ENCODE measurements at regions not wholly inside any gene's neighbourhood (a gene's known extent, or its start where the extent isn't known, plus 50 kb on each side); places are given as distances from the start of the nearest gene placed in this dataset.

DNA sequence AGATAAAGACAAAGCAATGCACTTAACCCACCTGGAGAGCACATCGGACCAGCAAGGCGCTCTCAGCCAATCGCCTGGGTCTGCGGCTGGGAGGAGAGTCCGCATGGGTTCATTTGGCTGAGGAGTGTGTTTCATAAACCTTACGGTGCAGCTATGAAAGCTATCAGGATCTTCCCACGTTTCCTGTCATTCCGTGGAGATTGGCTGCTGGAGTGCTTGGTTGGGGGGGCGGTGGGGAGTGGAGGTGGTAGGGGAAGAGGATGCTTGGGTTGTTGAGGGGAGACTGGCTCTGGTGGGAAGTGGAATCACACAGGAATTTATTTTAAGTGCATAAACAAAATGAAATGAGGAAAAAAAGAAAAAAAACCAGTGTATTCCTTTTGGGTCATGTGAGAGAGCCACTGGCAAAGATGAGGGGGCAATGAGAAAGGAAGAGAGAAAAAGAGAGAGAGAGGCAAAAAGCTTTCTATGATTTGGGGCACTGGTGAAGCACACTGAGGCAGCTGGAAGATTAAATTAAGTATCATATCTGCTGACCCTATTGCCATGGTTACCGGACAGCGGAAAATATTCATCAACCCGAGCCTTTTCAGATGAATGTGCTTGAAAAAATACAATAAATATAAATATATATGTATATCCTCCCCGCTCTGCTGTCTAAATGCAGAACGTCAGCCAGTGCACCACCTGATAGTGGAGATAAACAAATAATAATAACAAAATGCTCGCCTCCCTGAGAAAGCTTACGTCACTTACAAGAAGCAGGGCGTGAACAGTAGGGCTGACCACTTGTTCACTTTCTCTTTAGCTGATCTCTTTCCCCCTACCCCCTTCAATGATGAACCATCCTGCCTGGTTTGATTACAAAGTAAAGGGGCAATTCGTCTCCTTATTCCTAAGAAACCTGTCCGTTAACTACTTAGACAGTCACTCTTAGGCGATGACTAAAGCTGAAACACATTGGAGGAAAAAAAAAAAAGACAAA is 457.0 kb upstream of the ZFHX3 start:
- Histone ChIP-seq H4K20me1 (ENCODE audit: insufficient read depth) (no peaks in the 10 kb centered on the region), H3K9me3 (ENCODE audit: control insufficient read depth in 1 of 2, insufficient read depth in 1 of 2, low read depth in 1 of 2, low read length in 2 of 2) (no peaks in the 10 kb centered on the region), H3K27me3 (ENCODE audit: insufficient read depth, low read length) (peaks cover 41% of the 10 kb centered on the region), H3K4me3 (replicated peaks in 1 of 2; ENCODE audit: low read depth in 1 of 2, low read length in 2 of 2) (no peak overlapping the region), H2AFZ (ENCODE audit: low read depth, low read length, poor library complexity, severe bottlenecking) (no peak overlapping the region), H3K9me2 (ENCODE audit: insufficient read depth) (no peaks in the 10 kb centered on the region), H3K36me3 (ENCODE audit: control insufficient read depth in 1 of 2, insufficient read depth in 2 of 2, low read length in 2 of 2) (no peaks in the 10 kb centered on the region), H3K27ac (ENCODE audit: low read depth, low read length) (no peak overlapping the region), H3K4me1 (ENCODE audit: control insufficient read depth in 1 of 2, insufficient read depth in 2 of 2, low read length in 2 of 2) (no peaks in the 10 kb centered on the region), H3K79me2 (ENCODE audit: insufficient read depth, low read length) (no peaks in the 10 kb centered on the region), H3K9ac (ENCODE audit: low read length) (no peak overlapping the region), H3K4me2 (ENCODE audit: low read length) (no peak overlapping the region)
- DNase-seq (ENCODE audit: low read depth, low spot score): no peak
- no TSS peak for BruUV-seq (replicated peaks)
- intact Hi-C loops (cut with micrococcal nuclease): no loop called here
- TF ChIP-seq CEBPB (IDR thresholded peaks at IDR 0.05; ENCODE audit: low read depth) (no peak), JUND (IDR thresholded peaks at IDR 0.05) (no peak), EZH2 (IDR thresholded peaks at IDR 0.05) (no peak), SP1 (IDR thresholded peaks at IDR 0.05; ENCODE audit: low read depth) (no peak), YY1 (IDR thresholded peaks at IDR 0.05; ENCODE audit: extremely low read depth, insufficient replicate concordance, low read depth, low read length) (no peak), SIN3A (IDR thresholded peaks at IDR 0.05; ENCODE audit: low read depth) (no peak), MAX (IDR thresholded peaks at IDR 0.05) (no peak)
- ChIA-PET RAD21 (ENCODE audit: low non-redundant PET in 1 of 2, low total read pairs in 2 of 2, uncharacterized antibody in 2 of 2, unreplicated experiment in 2 of 2) (no interaction called here), CTCF (no interaction called here), POLR2A (no interaction called here)
- no peak for ATAC-seq

GRCh38 chr16:73503093-73503492 is 455.2 kb upstream of the ZFHX3 start:
- Histone ChIP-seq H3K36me3 (ENCODE audit: control insufficient read depth in 1 of 2, insufficient read depth in 2 of 2, low read length in 2 of 2) (no peaks in the 10 kb centered on the region), H3K4me3 (replicated peaks in 1 of 2; ENCODE audit: low read depth in 1 of 2, low read length in 2 of 2) (no peak overlapping the region), H2AFZ (ENCODE audit: low read depth, low read length, poor library complexity, severe bottlenecking) (no peak overlapping the region), H3K9me2 (ENCODE audit: insufficient read depth) (no peaks in the 10 kb centered on the region), H3K27ac (ENCODE audit: low read depth, low read length) (no peak overlapping the region), H3K9me3 (ENCODE audit: control insufficient read depth in 1 of 2, insufficient read depth in 1 of 2, low read depth in 1 of 2, low read length in 2 of 2) (no peaks in the 10 kb centered on the region), H3K4me2 (ENCODE audit: low read length) (no peak overlapping the region), H4K20me1 (ENCODE audit: insufficient read depth) (no peaks in the 10 kb centered on the region), H3K27me3 (ENCODE audit: insufficient read depth, low read length) (peaks cover 39% of the 10 kb centered on the region), H3K79me2 (ENCODE audit: insufficient read depth, low read length) (no peaks in the 10 kb centered on the region), H3K4me1 (ENCODE audit: control insufficient read depth in 1 of 2, insufficient read depth in 2 of 2, low read length in 2 of 2) (no peaks in the 10 kb centered on the region), H3K9ac (ENCODE audit: low read length) (no peak overlapping the region)
- RAD21 ChIA-PET (ENCODE audit: low non-redundant PET in 1 of 2, low total read pairs in 2 of 2, uncharacterized antibody in 2 of 2, unreplicated experiment in 2 of 2): no interaction called here
- TF ChIP-seq ZFX (IDR thresholded peaks at IDR 0.05): no peak
- TF ChIP-seq, protein P1, sequence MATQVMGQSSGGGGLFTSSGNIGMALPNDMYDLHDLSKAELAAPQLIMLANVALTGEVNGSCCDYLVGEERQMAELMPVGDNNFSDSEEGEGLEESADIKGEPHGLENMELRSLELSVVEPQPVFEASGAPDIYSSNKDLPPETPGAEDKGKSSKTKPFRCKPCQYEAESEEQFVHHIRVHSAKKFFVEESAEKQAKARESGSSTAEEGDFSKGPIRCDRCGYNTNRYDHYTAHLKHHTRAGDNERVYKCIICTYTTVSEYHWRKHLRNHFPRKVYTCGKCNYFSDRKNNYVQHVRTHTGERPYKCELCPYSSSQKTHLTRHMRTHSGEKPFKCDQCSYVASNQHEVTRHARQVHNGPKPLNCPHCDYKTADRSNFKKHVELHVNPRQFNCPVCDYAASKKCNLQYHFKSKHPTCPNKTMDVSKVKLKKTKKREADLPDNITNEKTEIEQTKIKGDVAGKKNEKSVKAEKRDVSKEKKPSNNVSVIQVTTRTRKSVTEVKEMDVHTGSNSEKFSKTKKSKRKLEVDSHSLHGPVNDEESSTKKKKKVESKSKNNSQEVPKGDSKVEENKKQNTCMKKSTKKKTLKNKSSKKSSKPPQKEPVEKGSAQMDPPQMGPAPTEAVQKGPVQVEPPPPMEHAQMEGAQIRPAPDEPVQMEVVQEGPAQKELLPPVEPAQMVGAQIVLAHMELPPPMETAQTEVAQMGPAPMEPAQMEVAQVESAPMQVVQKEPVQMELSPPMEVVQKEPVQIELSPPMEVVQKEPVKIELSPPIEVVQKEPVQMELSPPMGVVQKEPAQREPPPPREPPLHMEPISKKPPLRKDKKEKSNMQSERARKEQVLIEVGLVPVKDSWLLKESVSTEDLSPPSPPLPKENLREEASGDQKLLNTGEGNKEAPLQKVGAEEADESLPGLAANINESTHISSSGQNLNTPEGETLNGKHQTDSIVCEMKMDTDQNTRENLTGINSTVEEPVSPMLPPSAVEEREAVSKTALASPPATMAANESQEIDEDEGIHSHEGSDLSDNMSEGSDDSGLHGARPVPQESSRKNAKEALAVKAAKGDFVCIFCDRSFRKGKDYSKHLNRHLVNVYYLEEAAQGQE (IDR thresholded peaks at IDR 0.05; ENCODE audit: low read depth): no peak
- no peak for TF ChIP-seq TCF7L2 (IDR thresholded peaks at IDR 0.05; ENCODE audit: borderline replicate concordance, extremely low read depth, insufficient read depth, insufficient read length)
- no peak for TF ChIP-seq JUND (IDR thresholded peaks at IDR 0.05)
- no peak for TF ChIP-seq POLR2A (IDR thresholded peaks at IDR 0.05; ENCODE audit: borderline replicate concordance, extremely low read depth, insufficient read depth, insufficient read length)
- TF ChIP-seq RAD21 (IDR thresholded peaks at IDR 0.05; ENCODE audit: low read depth): no peak
- TF ChIP-seq ELF1 (IDR thresholded peaks at IDR 0.05; ENCODE audit: borderline replicate concordance, low read depth): no peak
- TF ChIP-seq ZNF274 (IDR thresholded peaks at IDR 0.05; ENCODE audit: low read depth, low read length): no peak
- no peak for TF ChIP-seq EZH2phosphoT487 (IDR thresholded peaks at IDR 0.05; ENCODE audit: borderline replicate concordance)
- TF ChIP-seq, protein P2, sequence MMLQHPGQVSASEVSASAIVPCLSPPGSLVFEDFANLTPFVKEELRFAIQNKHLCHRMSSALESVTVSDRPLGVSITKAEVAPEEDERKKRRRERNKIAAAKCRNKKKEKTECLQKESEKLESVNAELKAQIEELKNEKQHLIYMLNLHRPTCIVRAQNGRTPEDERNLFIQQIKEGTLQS (IDR thresholded peaks at IDR 0.05): no peak
- TF ChIP-seq SRF (IDR thresholded peaks at IDR 0.05; ENCODE audit: low read depth): no peak
- intact Hi-C loops (cut with micrococcal nuclease): no loop called here
- POLR2A ChIA-PET: no interaction called here
- DNase-seq (ENCODE audit: low read depth, low spot score): no peak
- BruUV-seq (replicated peaks): no TSS peak
- CTCF ChIA-PET: no interaction called here
- ATAC-seq: no peak
